COLO829 (cell line): ENCODE measurements at regions not wholly inside any gene's neighbourhood (a gene's known extent, or its start where the extent isn't known, plus 50 kb on each side); places are given as distances from the start of the nearest gene placed in this dataset.

Source experiments
- DNase-seq: peaks from one replicate; pipeline ENCODE4 v3.0.0; 2012; ENCODE audit warnings: low spot score

- DNase-seq, result no peak
Measured at GRCh38 chr20:51335329-51335841, 207.1 kb downstream of the NFATC2 start.

GRCh38 chr20:51334609-51335008 is 207.9 kb downstream of the NFATC2 start:
- no peak for DNase-seq

- no peak for DNase-seq
Measured at GRCh38 chr20:51333971-51334370, 208.5 kb downstream of the NFATC2 start.

- DNase-seq, result no peak
Measured at GRCh38 chr20:51333446-51333845, 209.1 kb downstream of the NFATC2 start.

- no peak for DNase-seq
Measured at GRCh38 chr20:51331481-51331880, 211.0 kb downstream of the NFATC2 start.

GRCh38 chr20:51329845-51330244 is 212.7 kb downstream of the NFATC2 start:
- DNase-seq, result no peak

GRCh38 chr20:51327251-51327841 is 215.2 kb downstream of the NFATC2 start:
- peak; percentile 52 for DNase-seq

- peak; percentile 52 for DNase-seq
Measured at GRCh38 chr20:51326201-51326819, 216.2 kb downstream of the NFATC2 start.

- no peak for DNase-seq
Measured at GRCh38 chr20:51322164-51322707, 220.3 kb downstream of the NFATC2 start.

GRCh38 chr20:51321343-51322163 is 221.0 kb downstream of the NFATC2 start:
- DNase-seq, result no peak

- DNase-seq, result no peak
Measured at GRCh38 chr20:51319522-51319921, 223.0 kb downstream of the NFATC2 start.

- no peak for DNase-seq
Measured at GRCh38 chr20:51318058-51318949, 224.2 kb downstream of the NFATC2 start.

GRCh38 chr20:51315390-51315789 is 227.1 kb downstream of the NFATC2 start:
- no peak for DNase-seq

GRCh38 chr20:51313358-51313827 is 229.1 kb downstream of the NFATC2 start:
- no peak for DNase-seq

GRCh38 chr20:51312480-51312783 is 230.1 kb downstream of the NFATC2 start:
- no peak for DNase-seq

GRCh38 chr20:51311636-51312479 is 230.7 kb downstream of the NFATC2 start:
- DNase-seq, result no peak

GRCh38 chr20:51310216-51310615 is 232.3 kb downstream of the NFATC2 start:
- no peak for DNase-seq

GRCh38 chr20:51309128-51309527 is 233.4 kb downstream of the NFATC2 start:
- DNase-seq, result no peak

- peak; percentile 78 for DNase-seq
Measured at GRCh38 chr20:51306521-51307358, 235.8 kb downstream of the NFATC2 start.

GRCh38 chr20:51306081-51306480 is 236.4 kb downstream of the NFATC2 start:
- no peak for DNase-seq
